M059J (cell line): ENCODE measurements at regions not wholly inside any gene's neighbourhood (a gene's known extent, or its start where the extent isn't known, plus 50 kb on each side); places are given as distances from the start of the nearest gene placed in this dataset.
A peak's percentile ranks its signal among the peaks of the same experiment; 100 is the strongest.
"Not testable (repeated sequence)": the region's sequence is repeated elsewhere in the genome, so short reads cannot be mapped to it uniquely, and the experiment has no call there.

Source experiments
- DNase-seq: peaks from one replicate; pipeline ENCODE4 v3.0.0-alpha.2; 2012; ENCODE audit warnings: low read depth

DNA sequence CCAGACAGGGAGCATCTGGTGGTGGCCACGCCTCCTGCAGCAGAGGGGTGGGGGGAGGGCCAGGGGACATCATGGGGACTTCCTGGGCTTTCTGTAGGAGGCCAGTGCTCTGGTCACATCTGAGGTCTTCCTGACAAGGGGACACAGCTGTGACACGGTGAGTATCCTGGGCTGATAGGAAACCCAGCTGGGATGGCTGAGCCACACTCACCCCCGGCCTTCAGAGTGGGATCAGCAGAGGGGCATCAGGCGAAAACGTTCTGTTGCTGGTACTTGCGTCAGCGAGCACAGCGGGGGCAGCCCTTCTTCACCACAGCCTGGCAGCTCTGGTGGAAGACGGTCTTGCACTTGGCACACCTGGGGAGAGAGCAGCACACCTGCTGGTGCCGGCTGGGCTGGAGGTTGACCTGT is 122.9 kb upstream of the SMURF2 start:
- DNase-seq, result no peak

DNA sequence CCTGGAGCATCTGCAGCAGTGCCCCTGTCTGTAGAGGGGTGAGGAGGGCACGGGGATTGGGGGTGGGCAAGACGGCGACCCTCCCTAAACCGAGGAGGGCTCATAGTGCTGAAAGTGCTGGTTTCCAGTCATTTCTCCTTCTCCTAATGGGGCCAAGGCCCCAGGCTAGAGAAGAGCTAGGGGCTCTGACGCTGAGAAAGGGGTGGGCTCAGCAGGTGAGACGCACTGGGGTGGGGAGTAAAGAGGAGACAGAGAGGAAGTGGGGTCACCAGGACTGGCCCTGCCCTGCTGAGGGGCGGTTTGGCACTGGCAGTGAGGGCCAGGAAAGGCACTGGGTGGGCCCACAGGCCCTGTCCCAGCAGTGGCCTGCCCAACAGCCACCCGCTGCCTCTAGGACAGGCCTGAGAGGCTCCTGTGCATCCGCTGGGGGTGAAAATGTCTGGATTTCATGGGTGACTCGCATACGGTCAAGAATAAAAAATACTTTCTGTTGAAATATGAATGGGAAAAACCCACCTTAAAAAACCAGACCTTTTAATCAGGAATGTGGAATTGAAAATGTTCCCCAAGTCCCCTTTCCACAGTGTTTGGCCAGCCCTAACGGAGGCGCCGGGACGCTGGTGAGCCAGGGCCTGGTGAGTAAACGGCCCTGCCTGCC is 122.4 kb upstream of the SMURF2 start:
- no peak for DNase-seq

DNA sequence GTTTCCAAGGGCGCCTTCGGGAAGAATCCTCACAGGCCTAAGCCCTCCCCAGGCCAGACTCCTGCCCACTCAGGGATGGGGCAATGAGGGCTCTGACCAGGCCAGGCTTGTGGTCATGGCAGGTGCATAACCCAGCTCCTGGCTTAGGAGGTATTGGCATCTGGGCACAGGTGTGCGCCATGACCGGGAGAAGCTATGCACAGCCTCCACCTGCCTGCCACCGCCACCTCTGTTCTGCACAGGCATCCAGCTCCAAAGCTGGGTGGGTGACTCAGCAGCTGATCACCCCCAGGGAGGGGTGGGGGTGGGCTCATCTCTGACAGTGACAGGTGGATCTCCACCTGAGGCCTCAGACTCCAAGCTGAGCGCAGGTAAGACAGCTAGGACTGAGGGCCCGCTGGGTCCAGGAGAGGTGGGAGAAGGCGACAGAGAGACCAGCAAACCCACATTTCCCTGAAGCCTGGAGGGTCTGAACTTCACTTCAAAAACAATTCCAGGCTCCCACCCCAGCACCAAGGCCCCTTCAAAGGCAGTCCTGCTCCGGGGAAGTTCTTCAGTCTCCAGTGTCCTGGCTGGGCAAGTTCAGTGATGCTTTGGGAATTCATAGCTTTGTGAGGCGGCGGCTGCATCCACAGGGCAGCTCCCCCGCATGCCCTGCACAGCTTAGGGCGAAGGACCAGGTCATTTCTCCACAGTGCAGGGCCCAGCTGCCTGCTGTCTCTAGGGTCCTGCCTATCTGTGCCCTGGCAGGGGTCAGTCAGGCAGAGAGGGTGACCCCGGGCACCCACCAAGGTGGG is 121.6 kb upstream of the SMURF2 start:
- DNase-seq, result no peak

DNA sequence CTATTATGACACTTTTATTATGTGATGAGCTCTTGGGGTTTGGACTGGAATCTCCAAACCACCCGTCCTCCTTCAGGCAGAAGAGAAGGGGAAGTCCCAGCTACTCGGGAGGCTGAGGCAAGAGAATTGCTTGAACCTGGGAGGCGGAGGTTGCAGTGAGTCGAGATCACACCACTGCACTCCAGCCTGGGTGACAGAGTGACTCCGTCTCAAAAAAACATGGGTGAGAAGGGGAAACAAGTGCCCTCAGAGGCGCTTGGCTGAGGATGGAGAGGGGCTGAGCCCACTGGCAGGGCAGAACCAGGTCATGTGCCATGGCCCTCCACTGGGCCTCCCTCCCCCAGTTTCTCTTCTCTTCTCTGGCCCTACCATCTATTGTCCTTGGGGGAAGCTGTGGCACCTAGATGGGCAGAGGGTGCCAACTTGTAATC is 120.9 kb upstream of the SMURF2 start:
- no peak for DNase-seq

DNA sequence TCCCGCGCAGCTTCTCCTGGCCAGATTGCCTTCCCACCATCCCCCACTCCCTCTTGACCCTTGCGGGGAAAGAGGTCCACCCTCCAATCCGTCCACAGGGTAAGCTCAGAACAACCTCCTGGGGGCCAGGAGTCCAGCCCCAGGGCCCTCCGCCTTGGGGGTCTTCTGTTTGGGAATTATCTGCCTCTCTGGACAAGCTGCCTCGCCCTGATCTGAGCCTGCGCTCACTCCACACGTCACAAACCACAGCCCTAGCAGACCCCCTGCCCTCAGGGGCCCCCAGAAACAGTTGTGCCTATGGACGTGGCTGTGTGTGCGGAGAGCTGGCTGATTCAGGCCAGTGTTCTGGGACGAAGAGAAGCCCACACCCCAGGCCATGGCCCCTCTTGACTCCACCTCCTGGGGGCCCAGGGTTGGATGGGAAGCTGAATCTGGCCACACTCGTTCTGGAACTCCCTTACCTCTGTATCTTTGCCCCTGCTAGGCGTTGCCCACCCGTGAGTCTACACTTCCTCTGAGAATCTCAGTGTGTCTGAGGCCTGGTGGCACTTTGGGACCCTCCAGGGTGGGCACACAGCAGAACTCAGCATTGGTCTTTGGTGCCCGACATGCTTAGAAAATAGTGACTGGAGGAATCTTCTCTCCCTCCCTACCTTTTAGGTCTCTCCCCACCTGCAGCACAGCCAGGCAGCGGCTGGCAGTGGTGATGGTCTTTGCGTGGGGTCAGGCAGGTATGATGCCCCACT is 119.9 kb upstream of the SMURF2 start:
- DNase-seq, result no peak

DNA sequence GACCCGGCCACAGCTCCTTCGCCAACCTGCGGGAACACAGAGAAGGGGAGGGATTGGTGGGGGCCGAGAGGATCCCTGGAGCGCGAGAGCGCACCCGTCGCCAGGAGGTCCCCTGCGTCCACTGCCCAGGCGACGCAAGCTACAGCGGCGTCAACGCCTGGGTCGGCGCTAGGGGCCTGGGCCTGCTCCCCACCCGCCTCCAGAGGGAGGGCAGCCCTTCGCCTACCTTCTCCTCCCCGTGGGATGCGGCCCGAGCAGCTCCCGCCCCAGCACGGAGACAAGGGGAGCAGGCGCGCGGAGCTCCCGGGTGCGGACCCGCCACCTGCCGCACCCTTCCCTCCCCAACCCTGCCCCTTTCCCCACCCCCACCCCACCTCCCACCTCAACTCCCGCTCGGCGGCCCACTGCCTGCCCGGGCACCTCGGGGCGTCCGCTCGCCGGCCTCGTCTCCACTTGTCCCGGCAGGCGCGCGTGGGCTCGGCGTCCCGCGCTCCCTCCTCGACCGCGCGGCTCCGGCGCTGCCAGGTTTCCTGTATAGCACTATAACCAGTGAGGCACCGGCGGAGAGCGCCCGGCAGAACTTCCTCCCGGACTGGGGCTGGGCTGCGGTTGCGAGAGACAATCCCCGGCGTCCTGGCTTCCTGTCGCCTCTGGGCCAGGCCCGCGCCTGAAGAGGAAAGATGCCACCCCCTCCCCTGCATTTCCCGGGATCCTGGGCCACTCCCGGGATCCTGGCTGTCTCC is 119.1 kb upstream of the SMURF2 start:
- no peak for DNase-seq

DNA sequence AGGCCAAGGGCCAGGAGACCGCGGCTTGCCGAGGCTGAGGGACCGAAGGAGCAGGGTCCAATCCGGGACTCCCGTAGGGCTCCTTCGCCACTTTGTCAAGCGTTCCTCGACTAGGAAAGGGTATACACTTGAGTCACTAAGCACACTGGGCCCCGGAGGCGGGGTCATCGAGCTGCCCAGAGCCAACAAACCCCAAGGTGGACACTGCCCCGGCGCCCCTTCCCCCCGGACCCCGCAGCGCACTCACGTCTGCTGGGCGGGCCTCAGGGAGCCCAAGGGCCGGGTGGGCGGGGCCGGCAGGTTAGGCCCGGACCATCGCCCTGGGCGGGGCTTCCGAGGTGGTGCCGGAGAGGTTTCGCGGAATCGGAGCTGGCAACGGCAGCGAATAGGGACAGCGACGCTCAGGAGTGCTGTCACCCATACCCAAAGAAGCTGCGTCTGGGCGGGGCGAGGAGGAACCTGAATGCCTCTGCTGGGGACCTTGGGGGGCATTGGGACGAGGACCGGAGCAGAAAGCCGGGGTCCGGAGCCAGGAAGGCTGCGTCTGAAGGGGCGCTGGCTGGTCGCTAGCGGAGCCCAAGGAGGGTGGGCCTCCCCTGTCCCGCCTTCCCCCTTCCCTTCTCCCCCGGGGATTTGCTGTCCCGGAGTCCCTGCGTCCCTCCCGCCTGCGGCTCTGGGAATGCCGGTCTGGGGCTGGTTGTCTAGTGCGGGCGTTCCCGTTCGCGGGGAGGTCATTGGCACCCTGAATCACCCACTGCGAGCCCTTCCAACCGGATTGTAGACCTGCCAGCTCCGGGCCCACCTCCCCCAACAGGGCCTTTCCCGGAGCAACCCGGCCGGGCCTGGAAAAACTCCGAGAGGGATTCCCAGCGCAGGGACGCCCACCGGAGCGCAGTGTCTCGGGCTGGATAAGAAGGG is 118.2 kb upstream of the SMURF2 start:
- DNase-seq, result no peak

DNA sequence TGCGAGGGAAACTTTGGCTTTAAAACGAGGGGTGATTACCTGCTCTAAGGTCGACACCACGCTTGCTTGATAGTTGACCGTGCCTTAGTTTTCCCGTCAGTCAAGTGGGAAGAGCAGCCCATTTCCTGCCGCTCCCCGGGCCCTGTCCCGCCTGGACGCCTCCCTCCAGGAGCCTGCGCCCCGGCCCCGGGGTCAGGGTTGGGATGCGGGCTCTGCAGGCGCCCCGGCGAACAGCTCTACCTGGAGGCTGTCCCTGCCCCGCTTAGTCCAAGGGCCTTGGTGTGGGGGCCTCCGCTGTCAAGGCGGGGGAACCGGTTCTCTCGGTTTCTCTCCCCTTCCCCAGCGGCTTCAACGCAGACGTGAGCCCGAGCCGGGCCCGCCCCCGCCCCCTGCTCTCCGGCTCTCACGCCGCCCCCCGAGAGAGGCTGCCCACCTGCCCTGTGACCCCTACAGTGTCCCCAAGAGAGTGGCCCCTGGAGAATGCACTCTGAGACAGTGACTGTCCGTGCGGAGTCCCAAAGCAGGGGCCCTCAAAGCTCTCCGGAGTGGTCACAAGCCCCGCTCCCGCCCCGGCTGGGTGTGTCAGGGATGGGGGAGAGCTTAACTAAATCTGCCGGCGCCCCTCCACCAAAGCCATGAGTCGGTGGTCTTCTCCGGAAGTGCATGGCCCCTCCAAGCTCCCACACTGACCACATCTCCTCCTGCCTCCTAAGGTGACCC is 117.4 kb upstream of the SMURF2 start:
- no peak for DNase-seq

DNA sequence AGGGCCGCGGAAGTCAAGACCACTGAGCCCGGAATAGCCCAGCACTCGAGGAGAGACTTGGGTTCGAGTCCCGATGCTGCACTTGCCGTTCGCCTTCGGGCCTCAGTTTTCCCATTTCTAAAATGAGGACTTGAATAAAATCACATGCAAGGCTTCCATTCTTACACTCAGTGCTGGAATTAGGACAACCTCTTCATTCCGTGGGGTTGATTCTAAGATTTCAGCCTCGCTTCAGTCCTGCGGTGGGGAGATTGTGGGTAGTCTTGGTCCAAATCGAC is 116.9 kb upstream of the SMURF2 start:
- DNase-seq, result not testable (repeated sequence)

DNA sequence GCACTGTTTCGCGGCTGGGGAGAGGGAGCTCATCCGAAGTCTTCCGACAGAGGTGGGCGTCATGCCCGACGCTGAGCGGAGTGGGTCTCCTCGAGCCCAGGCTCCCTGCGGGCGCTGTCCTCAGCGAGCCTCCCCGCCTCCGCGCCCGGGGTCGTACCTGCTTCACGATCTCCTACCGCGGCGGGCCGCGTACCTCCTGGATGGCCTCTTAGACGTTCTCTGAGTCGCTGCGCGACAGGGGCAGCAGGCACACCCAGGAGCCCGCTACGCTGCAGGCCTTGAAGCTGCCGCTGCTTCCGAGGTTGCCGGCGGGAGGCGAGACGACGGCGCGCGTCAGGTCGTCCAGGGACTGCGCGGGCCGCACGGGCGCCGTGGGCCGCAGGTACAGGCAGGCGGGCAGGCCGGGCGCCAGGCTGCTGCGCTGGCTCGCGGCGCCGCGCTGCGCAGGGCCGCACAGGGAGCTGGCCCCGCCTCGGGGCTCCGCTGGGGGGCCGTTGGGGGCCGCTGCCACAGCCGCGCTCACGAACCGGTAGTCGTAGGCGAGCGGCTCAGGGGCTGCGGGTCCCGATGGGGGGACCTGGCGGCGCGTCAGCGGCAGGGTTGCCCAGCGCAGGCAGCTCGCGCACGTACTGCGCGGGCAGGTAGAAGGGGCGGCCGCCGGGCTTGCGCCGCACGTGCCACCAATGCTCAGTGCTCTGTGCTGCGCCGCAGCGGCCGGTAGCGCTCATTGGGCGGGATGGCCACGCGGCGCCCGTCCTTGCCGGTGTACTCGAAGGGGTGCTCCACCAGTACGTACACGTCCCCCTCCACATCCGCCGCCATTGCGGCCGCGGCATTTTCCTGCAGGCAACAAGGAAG is 116.4 kb upstream of the SMURF2 start:
- DNase-seq, result no peak

DNA sequence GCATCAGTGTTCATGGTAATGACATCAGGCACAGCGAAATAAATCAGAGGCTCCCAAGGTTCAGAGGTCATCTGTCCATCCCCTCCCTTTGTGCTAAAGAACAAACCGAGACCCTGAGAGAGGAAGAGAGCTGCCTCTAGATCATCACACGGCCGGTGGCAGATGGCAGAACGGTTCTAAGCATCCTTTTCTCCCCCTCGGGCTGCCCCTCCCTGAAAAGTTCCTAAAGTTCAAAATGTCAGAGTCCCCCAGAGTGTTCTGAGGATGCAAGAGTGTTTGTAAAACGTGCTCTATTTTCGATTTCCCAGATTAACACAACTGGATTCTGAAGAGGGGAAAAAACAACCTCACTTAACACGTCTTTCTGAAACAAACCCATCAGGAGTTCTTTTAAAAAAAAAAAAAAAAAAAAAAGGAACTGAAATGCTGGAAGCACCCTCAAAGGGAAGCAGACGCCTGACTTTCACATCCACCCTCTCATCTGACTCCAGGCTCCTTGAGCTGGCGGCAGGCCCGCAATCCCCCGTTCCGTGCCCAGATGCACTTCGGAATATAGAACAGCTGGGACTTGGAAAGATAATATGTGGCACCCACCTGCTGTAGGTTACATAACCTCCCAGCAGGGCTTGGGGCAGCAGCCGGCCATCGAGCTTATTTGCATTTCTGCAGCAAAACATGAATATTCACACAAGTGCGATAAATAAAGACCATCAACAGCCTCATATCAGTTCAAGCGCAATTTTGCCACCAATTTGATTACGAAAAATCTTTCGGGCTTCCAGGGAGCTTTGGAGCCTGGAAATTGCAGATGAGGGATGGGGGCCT is 115.5 kb upstream of the SMURF2 start:
- DNase-seq, result no peak

DNA sequence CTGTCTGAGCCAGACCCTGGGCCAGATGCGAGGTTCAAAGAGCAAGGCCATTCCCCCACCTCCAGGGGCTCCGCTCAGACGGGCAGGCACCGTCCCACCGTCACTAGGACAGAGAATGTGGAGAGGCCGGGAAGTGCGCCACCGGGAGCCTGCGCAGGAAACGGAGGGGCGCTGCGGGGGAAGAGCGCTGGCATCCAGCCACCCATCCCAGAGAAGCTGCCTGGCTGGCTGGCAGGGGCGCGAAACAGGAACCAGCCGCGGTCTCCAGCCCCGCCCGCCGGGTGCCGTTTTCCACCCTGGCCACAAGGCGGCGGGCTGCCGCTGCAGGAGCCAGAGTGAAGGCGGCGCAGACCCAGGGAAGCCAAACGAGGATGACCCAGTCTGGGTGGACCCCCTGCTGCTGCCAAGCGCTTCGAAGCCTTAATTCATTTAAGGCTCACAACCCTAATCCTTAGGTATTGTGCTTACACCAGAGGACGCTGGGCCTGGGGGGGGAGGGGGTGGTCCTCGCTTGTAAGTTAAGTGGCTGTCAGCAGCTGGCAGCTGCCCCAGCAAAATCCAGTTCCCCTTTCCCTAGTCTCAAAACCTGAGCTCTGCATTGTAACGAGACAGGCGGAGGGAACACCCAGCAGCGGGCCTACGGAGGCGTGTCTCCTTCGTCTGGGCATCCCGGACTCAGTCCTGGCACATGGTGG is 114.8 kb upstream of the SMURF2 start:
- DNase-seq, result peak; percentile 62

DNA sequence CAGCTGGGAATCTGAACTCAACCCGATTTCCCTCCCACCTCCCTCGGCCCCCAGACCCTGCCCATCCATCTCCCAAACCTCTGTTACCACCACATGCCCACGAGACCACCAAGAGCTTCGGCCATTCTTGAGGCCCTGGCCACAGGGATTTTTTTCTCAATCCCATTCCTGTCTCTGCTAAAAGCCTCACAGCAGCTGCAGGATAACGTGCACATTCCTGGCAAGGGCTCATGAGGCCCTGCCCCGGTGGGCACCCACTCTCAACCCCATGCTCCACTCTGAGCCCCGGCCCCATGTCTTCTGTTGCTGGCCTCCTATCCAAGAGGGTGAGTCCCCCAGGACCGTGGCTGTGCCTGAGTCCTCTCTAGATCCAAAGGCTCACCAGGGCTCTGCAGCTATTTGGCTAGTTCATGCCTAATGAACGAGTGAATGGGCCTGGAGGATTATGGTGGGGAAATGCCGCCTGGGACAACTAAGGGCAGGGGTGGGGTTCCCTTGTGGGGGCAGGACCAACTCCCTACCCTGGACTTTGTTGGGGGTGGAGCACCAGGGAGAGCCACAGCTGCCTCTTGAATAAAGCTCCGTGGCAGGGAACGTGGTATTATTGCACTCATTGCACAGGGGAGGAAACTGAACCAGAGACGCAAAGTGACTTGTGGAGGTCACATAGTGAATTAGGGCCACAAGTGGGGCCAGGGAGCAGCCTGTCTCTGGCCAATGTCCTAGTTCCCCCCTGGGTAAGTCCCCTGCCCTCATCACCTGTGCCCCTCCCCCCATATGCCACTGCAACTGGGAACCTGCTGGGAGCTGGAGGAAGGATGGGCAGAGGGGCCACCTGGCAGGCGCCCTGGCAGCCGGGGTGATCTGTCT is 113.8 kb upstream of the SMURF2 start:
- no peak for DNase-seq

DNA sequence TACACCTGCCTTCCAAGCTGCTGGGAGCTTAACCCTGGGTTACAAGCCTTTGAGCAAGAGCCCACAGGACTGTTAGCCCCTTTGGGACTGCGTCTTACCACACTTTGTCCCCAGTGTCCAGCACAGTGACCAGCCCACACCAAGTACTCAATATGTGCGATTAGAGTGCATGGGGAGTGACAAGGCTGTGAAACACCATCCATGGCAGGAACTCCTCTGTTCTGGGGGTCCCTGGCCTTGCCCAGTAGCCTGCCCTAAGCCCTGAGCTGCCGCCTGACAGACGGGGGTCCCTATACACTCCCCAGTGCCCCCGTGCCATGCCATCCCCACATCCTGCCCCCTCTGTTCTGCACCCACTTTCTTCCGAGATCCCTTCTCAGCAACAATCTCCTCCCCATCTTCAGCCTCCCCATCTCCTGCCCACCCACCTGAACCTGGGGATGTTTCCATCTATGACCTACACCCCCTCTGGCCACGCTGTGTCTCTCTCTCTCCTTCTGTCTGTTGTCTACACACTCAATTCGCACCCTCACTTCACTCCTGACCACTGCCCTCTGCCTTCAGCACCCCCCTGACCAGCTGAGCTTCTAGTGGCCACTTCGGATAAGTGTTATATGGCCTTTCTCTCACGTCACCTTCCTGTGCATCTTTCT is 112.9 kb upstream of the SMURF2 start:
- DNase-seq, result no peak

DNA sequence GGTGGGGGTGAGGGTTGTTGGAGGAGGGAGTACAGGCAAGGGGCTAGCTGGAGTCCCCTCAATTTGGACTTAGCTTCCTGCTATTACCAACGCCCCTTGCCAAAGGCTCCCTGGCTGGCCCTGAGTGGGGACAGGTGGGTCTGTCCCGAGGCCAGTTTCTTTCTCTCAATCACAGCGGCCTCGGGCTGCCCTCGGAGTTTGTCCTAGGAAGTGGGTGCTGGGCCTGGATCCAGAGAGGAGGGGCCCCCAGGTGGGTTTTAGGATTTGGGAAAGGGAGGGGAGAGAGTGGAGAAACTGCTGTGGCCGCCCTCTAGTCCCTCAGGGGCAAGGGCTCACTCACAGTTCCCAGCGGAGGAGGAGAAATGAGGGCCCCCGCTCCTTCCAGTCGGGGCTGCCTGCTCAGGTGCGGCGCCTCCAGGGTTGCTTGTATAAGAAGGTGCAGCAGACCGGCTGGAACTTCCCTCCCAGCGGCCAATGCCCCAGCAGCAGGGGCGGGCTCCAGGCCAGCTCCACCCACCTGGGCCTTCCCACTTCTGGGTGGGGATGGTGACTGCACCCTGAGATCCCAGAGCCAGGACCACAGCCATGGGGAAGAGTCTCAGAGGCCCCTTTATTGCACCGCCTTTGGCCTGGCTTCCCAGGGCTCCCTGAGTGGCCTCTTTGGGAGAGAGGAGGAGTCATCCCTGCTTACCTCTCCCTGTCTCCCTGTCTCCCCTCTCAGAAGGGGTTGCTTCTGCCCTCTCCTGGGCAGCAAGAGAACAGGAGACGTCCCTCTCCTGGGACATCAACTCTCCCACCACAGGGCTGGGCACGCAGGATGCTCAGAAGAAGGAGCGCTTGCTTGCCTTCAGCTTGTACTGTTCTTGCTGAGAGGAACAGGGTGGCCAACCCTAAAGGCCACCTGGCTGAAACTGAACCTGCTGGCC is 112.0 kb upstream of the SMURF2 start:
- DNase-seq, result peak; percentile 65
